ENCODE measurements at regions not wholly inside any gene's neighbourhood (a gene's known extent, or its start where the extent isn't known, plus 50 kb on each side); places are given as distances from the start of the nearest gene placed in this dataset.

GRCh38 chr18:11272516-11272915 is 123.1 kb upstream of the PIEZO2 start:
- no peak overlapping the region for H3K27ac ChIP-seq
- H3K27me3 ChIP-seq, result no peaks in the 10 kb centered on the region
- 74% methylated on average over 7 of the region's 7 CpGs for WGBS (ENCODE audit: low lambda C conversion rate, missing lambda C conversion rate)
- no peaks in the 10 kb centered on the region for H3K36me3 ChIP-seq (replicated peaks; ENCODE audit: insufficient read depth, low read depth)
- no peaks in the 10 kb centered on the region for H3K9me2 ChIP-seq (replicated peaks; ENCODE audit: insufficient read depth)
- H2AFZ ChIP-seq, result no peak overlapping the region
- H3K4me2 ChIP-seq, result no peak overlapping the region
- H3K4me1 ChIP-seq (ENCODE audit: insufficient read depth), result peaks cover 6% of the 10 kb centered on the region
- no peak for DNase-seq (ENCODE audit: low spot score)
- H3K4me3 ChIP-seq, result no peak overlapping the region
- no peaks in the 10 kb centered on the region for H3K9me3 ChIP-seq (ENCODE audit: low read depth)
- no peaks in the 10 kb centered on the region for H3K79me2 ChIP-seq
- TF ChIP-seq EZH2 (IDR thresholded peaks at IDR 0.05; ENCODE audit: borderline replicate concordance) (no peak), EZH2phosphoT487 (IDR thresholded peaks at IDR 0.05; ENCODE audit: low read depth, severe bottlenecking, unreplicated experiment) (no peak), CTCF (IDR thresholded peaks at IDR 0.05; ENCODE audit: poor library complexity) (no peak)
- no peaks in the 10 kb centered on the region for H4K20me1 ChIP-seq (ENCODE audit: insufficient read depth, poor library complexity, severe bottlenecking)

GRCh38 chr18:11271954-11272353 is 122.6 kb upstream of the PIEZO2 start:
- Histone ChIP-seq H3K27me3 (no peaks in the 10 kb centered on the region), H4K20me1 (ENCODE audit: insufficient read depth, poor library complexity, severe bottlenecking) (no peaks in the 10 kb centered on the region), H3K4me3 (no peak overlapping the region), H3K27ac (no peak overlapping the region), H3K9me3 (ENCODE audit: low read depth) (no peaks in the 10 kb centered on the region), H3K79me2 (no peaks in the 10 kb centered on the region), H3K9me2 (replicated peaks; ENCODE audit: insufficient read depth) (no peaks in the 10 kb centered on the region), H2AFZ (no peak overlapping the region), H3K4me1 (ENCODE audit: insufficient read depth) (peaks cover 6% of the 10 kb centered on the region), H3K4me2 (no peak overlapping the region), H3K36me3 (replicated peaks; ENCODE audit: insufficient read depth, low read depth) (no peaks in the 10 kb centered on the region)
- WGBS (ENCODE audit: low lambda C conversion rate, missing lambda C conversion rate), result 36% methylated on average over 3 of the region's 3 CpGs
- no peak for TF ChIP-seq EZH2 (IDR thresholded peaks at IDR 0.05; ENCODE audit: borderline replicate concordance)
- no peak for TF ChIP-seq CTCF (IDR thresholded peaks at IDR 0.05; ENCODE audit: poor library complexity)
- no peak for TF ChIP-seq EZH2phosphoT487 (IDR thresholded peaks at IDR 0.05; ENCODE audit: low read depth, severe bottlenecking, unreplicated experiment)
- no peak for DNase-seq (ENCODE audit: low spot score)

DNA sequence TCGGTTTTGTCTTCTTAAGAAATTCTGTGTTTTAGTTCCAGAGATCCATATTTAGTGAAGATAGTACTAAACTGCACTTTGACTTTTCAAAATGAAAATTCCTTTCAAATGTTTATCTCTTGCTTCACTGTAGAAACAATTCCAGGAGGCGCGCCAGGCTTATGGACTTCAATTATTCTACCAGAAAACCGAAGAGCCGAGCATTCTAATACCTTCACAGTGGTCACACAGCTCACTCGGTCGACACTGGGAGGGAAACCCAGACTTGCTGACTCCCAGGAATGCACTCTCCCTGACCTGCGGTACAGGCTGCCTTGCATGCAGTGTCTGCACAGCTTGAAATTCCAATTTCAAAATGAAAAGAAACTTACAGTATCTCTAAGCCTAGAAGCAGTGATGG is 119.9 kb upstream of the PIEZO2 start:
- Histone ChIP-seq H3K4me1 (ENCODE audit: insufficient read depth) (peaks cover 6% of the 10 kb centered on the region), H4K20me1 (ENCODE audit: insufficient read depth, poor library complexity, severe bottlenecking) (no peaks in the 10 kb centered on the region), H2AFZ (no peak overlapping the region), H3K36me3 (replicated peaks; ENCODE audit: insufficient read depth, low read depth) (no peaks in the 10 kb centered on the region), H3K4me2 (peak overlapping the region; percentile 21), H3K27me3 (no peaks in the 10 kb centered on the region), H3K9me3 (ENCODE audit: low read depth) (no peaks in the 10 kb centered on the region), H3K79me2 (no peaks in the 10 kb centered on the region), H3K9me2 (replicated peaks; ENCODE audit: insufficient read depth) (no peaks in the 10 kb centered on the region), H3K4me3 (no peak overlapping the region), H3K27ac (peak overlapping the region; percentile 24)
- WGBS (ENCODE audit: low lambda C conversion rate, missing lambda C conversion rate), result 55% methylated on average over 8 of the region's 8 CpGs
- TF ChIP-seq EZH2phosphoT487 (IDR thresholded peaks at IDR 0.05; ENCODE audit: low read depth, severe bottlenecking, unreplicated experiment) (no peak), CTCF (IDR thresholded peaks at IDR 0.05; ENCODE audit: poor library complexity) (no peak), EZH2 (IDR thresholded peaks at IDR 0.05; ENCODE audit: borderline replicate concordance) (no peak)
- no peak for DNase-seq (ENCODE audit: low spot score)

GRCh38 chr18:11268741-11269233 is 119.4 kb upstream of the PIEZO2 start:
- no peak for TF ChIP-seq EZH2 (IDR thresholded peaks at IDR 0.05; ENCODE audit: borderline replicate concordance)
- no peak for TF ChIP-seq CTCF (IDR thresholded peaks at IDR 0.05; ENCODE audit: poor library complexity)
- TF ChIP-seq EZH2phosphoT487 (IDR thresholded peaks at IDR 0.05; ENCODE audit: low read depth, severe bottlenecking, unreplicated experiment), result no peak
- H3K36me3 ChIP-seq (replicated peaks; ENCODE audit: insufficient read depth, low read depth), result no peaks in the 10 kb centered on the region
- no peak overlapping the region for H3K4me3 ChIP-seq
- no peaks in the 10 kb centered on the region for H3K9me3 ChIP-seq (ENCODE audit: low read depth)
- peaks cover 6% of the 10 kb centered on the region for H3K4me1 ChIP-seq (ENCODE audit: insufficient read depth)
- H3K27ac ChIP-seq, result peak overlapping the region; percentile 24
- no peaks in the 10 kb centered on the region for H4K20me1 ChIP-seq (ENCODE audit: insufficient read depth, poor library complexity, severe bottlenecking)
- WGBS (ENCODE audit: low lambda C conversion rate, missing lambda C conversion rate), result 62% methylated on average over 9 of the region's 9 CpGs
- H3K27me3 ChIP-seq, result no peaks in the 10 kb centered on the region
- DNase-seq (ENCODE audit: low spot score), result peak; percentile 27
- H3K9me2 ChIP-seq (replicated peaks; ENCODE audit: insufficient read depth), result no peaks in the 10 kb centered on the region
- no peaks in the 10 kb centered on the region for H3K79me2 ChIP-seq
- H3K4me2 ChIP-seq, result peak overlapping the region; percentile 21
- H2AFZ ChIP-seq, result no peak overlapping the region

All from hepatocyte (in vitro differentiated cells).